NOMO-1 treated with dmso at 0.1 percent for 144 hours (cell line): ENCODE measurements at regions not wholly inside any gene's neighbourhood (a gene's known extent, or its start where the extent isn't known, plus 50 kb on each side); places are given as distances from the start of the nearest gene placed in this dataset.

Source experiments
- DNase-seq: peaks from one replicate; lab custom pipeline; 2025; ENCODE audit not compliant: unreplicated experiment; lab: John Stamatoyannopoulos, UW

- DNase-seq, result no peak
These were observed 216.0 kb downstream of the PMP22 start for GRCh38 chr17:15048933-15049794.

GRCh38 chr17:15048381-15048780 is 216.7 kb downstream of the PMP22 start:
- DNase-seq, result no peak

- no peak for DNase-seq
These were observed 222.8 kb downstream of the PMP22 start for GRCh38 chr17:15042311-15042710.

GRCh38 chr17:15039366-15039765 is 225.8 kb downstream of the PMP22 start:
- DNase-seq, result no peak

GRCh38 chr17:15038656-15039055 is 226.5 kb downstream of the PMP22 start:
- peak; percentile 6 for DNase-seq

GRCh38 chr17:15036238-15036637 is 228.9 kb downstream of the PMP22 start:
- no peak for DNase-seq

GRCh38 chr17:15031975-15032374 is 233.2 kb downstream of the PMP22 start:
- no peak for DNase-seq

GRCh38 chr17:15029469-15029868 is 235.7 kb downstream of the PMP22 start:
- DNase-seq, result no peak

GRCh38 chr17:15027853-15028252 is 237.3 kb downstream of the PMP22 start:
- DNase-seq, result no peak

- no peak for DNase-seq
These were observed 239.0 kb downstream of the PMP22 start for GRCh38 chr17:15026088-15026487.

GRCh38 chr17:15023589-15024336 is 241.4 kb downstream of the PMP22 start:
- DNase-seq, result no peak

- DNase-seq, result no peak
These were observed 246.0 kb downstream of the PMP22 start for GRCh38 chr17:15019158-15019557.

GRCh38 chr17:15012351-15012980 is 252.7 kb downstream of the PMP22 start:
- no peak for DNase-seq

GRCh38 chr17:15009087-15009486 is 256.0 kb downstream of the PMP22 start:
- DNase-seq, result no peak

GRCh38 chr17:15007147-15007553 is 258.0 kb downstream of the PMP22 start:
- no peak for DNase-seq

- no peak for DNase-seq
These were observed 258.6 kb downstream of the PMP22 start for GRCh38 chr17:15006421-15007128.

- no peak for DNase-seq
These were observed 264.5 kb downstream of the PMP22 start for GRCh38 chr17:15000661-15001060.

GRCh38 chr17:14997290-14997689 is 267.8 kb downstream of the PMP22 start:
- no peak for DNase-seq

- DNase-seq, result no peak
These were observed 279.0 kb downstream of the PMP22 start for GRCh38 chr17:14986127-14986526.

GRCh38 chr17:14972844-14973243 is 292.3 kb downstream of the PMP22 start:
- no peak for DNase-seq

- no peak for DNase-seq
These were observed 294.1 kb downstream of the PMP22 start for GRCh38 chr17:14971054-14971453.
